ENCODE measurements at regions not wholly inside any gene's neighbourhood (a gene's known extent, or its start where the extent isn't known, plus 50 kb on each side); places are given as distances from the start of the nearest gene placed in this dataset.
A peak's percentile ranks its signal among the peaks of the same experiment; 100 is the strongest.

DNA sequence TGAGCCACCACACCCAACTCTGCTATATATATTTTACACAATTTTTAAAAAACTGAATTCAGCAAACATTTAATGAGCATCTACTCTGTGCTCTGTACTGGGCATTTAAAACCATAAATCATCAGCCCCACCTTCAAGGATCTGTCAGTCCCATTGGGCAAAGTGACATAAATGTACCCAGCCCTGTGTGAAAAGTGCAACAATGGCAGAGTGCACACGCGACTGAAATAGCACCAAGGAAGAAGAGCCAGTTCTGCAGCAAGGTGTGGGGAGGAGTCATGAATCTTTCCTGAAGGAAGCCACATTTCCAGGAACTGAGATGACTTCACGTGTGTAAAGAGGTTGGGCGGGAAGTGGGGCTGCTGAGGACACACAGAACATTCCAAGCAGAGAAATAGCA is 111.5 kb upstream of the ATP6AP2 start:
- Histone ChIP-seq H4K5ac (ENCODE audit: low read length) (no peak overlapping the region), H3K18ac (ENCODE audit: low read length) (no peak overlapping the region), H3K9ac (ENCODE audit: low read length) (no peak overlapping the region), H3K27ac (ENCODE audit: low read depth, low read length) (no peak overlapping the region), H3K23ac (ENCODE audit: low read length) (no peak overlapping the region), H2BK15ac (replicated peaks; ENCODE audit: low read depth) (no peak overlapping the region), H3K4me1 (ENCODE audit: control insufficient read depth, low read depth, low read length) (no peaks in the 10 kb centered on the region), H3K27me3 (ENCODE audit: insufficient read depth, low read length, poor library complexity) (no peaks in the 10 kb centered on the region), H2AK5ac (ENCODE audit: low read length) (no peak overlapping the region), H3K56ac (ENCODE audit: low read length) (no peak overlapping the region), H3K4me2 (ENCODE audit: low read length) (no peak overlapping the region), H4K8ac (ENCODE audit: low read depth, low read length) (no peak overlapping the region), H3K4me3 (ENCODE audit: low read length) (no peak overlapping the region), H3K79me1 (ENCODE audit: low read length) (no peaks in the 10 kb centered on the region), H2BK5ac (ENCODE audit: low read length) (no peak overlapping the region), H3K79me2 (ENCODE audit: control insufficient read depth, insufficient read depth, low read length) (no peaks in the 10 kb centered on the region), H2BK120ac (ENCODE audit: low read depth, low read length) (no peak overlapping the region), H3K4ac (ENCODE audit: low read depth, low read length) (no peak overlapping the region), H3K36me3 (ENCODE audit: control insufficient read depth, insufficient read depth, low read length) (no peaks in the 10 kb centered on the region)
- WGBS (ENCODE audit: extremely low coverage, insufficient coverage, low lambda C conversion rate), result no CpG with 5 or more reads among the region's 4 CpGs
- no peak for DNase-seq

DNA sequence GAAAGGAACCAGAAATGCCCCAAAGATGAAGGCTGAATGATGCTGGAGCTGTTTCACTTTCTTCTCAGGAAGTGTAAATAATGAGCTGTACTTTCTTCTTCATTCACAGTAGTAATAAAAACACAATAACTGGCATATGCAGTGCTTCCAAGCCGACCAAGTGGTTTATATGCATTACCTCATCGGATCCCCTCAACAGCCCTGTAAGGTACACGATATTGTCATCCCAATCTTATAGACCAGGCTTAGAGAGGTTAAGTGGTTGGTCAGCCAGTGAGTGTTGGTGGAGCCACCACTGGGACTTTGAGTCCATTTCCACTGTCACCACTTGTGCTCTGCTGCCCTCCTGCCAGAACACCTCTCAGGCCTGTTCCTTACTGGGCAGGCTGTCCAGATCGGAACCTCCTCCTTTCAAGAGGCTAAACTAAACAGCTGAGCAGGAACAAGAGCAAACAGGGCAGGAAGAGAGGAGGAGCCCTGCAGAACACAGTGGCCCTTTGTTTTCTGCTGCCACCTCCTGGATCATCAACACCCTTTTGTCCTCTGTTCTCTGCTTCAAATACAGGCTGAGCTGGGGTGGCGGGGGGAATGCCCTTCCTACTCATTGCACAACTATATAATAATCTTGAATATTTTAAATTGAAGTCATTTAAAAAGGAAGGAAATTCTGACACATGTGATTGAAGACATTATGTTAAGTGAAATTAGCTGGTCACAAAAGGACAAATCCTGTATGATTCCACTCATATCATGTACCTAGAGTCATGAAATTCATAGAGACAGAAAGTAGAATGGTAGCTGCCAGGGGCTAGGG is 112.5 kb upstream of the ATP6AP2 start:
- no peaks in the 10 kb centered on the region for H3K79me2 ChIP-seq (ENCODE audit: control insufficient read depth, insufficient read depth, low read length)
- no CpG with 5 or more reads among the region's 5 CpGs for WGBS (ENCODE audit: extremely low coverage, insufficient coverage, low lambda C conversion rate)
- DNase-seq, result peak; percentile 76

GRCh38 chrX:40467454-40467853 is 113.3 kb upstream of the ATP6AP2 start:
- Histone ChIP-seq H3K9ac (ENCODE audit: low read length) (no peak overlapping the region), H3K4me1 (ENCODE audit: control insufficient read depth, low read depth, low read length) (no peaks in the 10 kb centered on the region), H4K8ac (ENCODE audit: low read depth, low read length) (no peak overlapping the region), H3K27me3 (ENCODE audit: insufficient read depth, low read length, poor library complexity) (no peaks in the 10 kb centered on the region), H3K18ac (ENCODE audit: low read length) (no peak overlapping the region), H2AK5ac (ENCODE audit: low read length) (no peak overlapping the region), H3K4me2 (ENCODE audit: low read length) (no peak overlapping the region), H4K5ac (ENCODE audit: low read length) (no peak overlapping the region), H3K27ac (ENCODE audit: low read depth, low read length) (no peak overlapping the region), H3K23ac (ENCODE audit: low read length) (no peak overlapping the region), H2BK15ac (replicated peaks; ENCODE audit: low read depth) (no peak overlapping the region), H3K56ac (ENCODE audit: low read length) (no peak overlapping the region), H3K4me3 (ENCODE audit: low read length) (no peak overlapping the region), H3K79me1 (ENCODE audit: low read length) (no peaks in the 10 kb centered on the region), H2BK5ac (ENCODE audit: low read length) (no peak overlapping the region), H3K36me3 (ENCODE audit: control insufficient read depth, insufficient read depth, low read length) (no peaks in the 10 kb centered on the region), H2BK120ac (ENCODE audit: low read depth, low read length) (no peak overlapping the region), H3K4ac (ENCODE audit: low read depth, low read length) (no peak overlapping the region), H3K79me2 (ENCODE audit: control insufficient read depth, insufficient read depth, low read length) (no peaks in the 10 kb centered on the region)
- WGBS (ENCODE audit: extremely low coverage, insufficient coverage, low lambda C conversion rate), result no CpG with 5 or more reads among the region's 13 CpGs
- no peak for DNase-seq

More for the DNA sequence above, 112.5 kb upstream of the ATP6AP2 start:
- no peak overlapping the region for H3K4me2 ChIP-seq (ENCODE audit: low read length)
- no peak overlapping the region for H2BK5ac ChIP-seq (ENCODE audit: low read length)
- no peak overlapping the region for H3K4ac ChIP-seq (ENCODE audit: low read depth, low read length)
- no peak overlapping the region for H4K8ac ChIP-seq (ENCODE audit: low read depth, low read length)
- no peak overlapping the region for H3K9ac ChIP-seq (ENCODE audit: low read length)
- H3K4me3 ChIP-seq (ENCODE audit: low read length), result no peak overlapping the region
- H2AK5ac ChIP-seq (ENCODE audit: low read length), result no peak overlapping the region
- H3K27me3 ChIP-seq (ENCODE audit: insufficient read depth, low read length, poor library complexity), result no peaks in the 10 kb centered on the region
- no peak overlapping the region for H2BK15ac ChIP-seq (replicated peaks; ENCODE audit: low read depth)
- H3K79me1 ChIP-seq (ENCODE audit: low read length), result no peaks in the 10 kb centered on the region
- H3K4me1 ChIP-seq (ENCODE audit: control insufficient read depth, low read depth, low read length), result no peaks in the 10 kb centered on the region
- no peak overlapping the region for H2BK120ac ChIP-seq (ENCODE audit: low read depth, low read length)
- no peak overlapping the region for H4K5ac ChIP-seq (ENCODE audit: low read length)
- H3K23ac ChIP-seq (ENCODE audit: low read length), result no peak overlapping the region
- H3K56ac ChIP-seq (ENCODE audit: low read length), result no peak overlapping the region
- H3K27ac ChIP-seq (ENCODE audit: low read depth, low read length), result no peak overlapping the region
- H3K36me3 ChIP-seq (ENCODE audit: control insufficient read depth, insufficient read depth, low read length), result no peaks in the 10 kb centered on the region
- H3K18ac ChIP-seq (ENCODE audit: low read length), result no peak overlapping the region

DNA sequence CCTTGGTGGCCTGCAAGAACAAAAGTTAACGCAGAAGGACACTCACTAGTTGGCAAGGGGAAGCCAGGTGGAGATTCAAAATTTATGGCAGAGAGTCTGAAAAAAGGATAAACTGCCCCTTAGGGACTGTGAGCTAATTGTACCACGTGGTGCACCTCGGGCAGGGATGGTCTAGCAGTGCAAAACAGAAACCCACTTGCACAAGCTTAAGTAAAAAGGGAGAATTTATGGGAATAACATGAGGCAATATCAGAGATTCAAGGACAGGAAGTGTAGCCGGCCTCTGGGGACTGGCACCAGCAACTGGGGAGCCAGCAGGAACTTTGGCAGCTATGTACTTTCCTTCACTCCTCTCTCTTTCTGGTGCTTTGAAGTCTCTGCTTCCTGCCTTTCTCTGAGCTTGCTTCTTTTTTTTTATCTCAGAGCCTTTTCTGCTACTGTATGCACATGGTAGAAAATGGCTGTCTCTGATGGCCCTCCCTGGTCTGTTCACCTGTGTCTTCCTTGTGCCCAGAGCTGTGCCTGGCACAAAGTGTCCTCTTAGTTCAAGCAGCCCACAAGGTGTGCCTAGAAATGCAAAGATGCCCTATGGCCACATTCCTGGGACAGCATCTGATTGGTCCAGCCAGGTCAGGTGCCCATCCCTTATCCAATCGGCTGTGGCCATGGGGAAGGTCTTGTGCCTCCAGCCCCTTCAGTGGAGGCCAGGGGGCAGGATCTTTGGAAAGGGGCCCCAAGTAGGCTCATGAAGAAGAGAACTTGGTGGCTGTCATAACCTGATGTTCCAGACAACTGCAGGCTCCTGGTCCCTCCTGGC is 114.8 kb upstream of the ATP6AP2 start:
- Histone ChIP-seq H3K23ac (ENCODE audit: low read length) (no peak overlapping the region), H3K56ac (ENCODE audit: low read length) (no peak overlapping the region), H3K27me3 (ENCODE audit: insufficient read depth, low read length, poor library complexity) (no peaks in the 10 kb centered on the region), H2BK5ac (ENCODE audit: low read length) (no peak overlapping the region), H3K4me3 (ENCODE audit: low read length) (no peak overlapping the region), H3K36me3 (ENCODE audit: control insufficient read depth, insufficient read depth, low read length) (no peaks in the 10 kb centered on the region), H4K5ac (ENCODE audit: low read length) (no peak overlapping the region), H3K4me2 (ENCODE audit: low read length) (no peak overlapping the region), H3K18ac (ENCODE audit: low read length) (no peak overlapping the region), H3K79me2 (ENCODE audit: control insufficient read depth, insufficient read depth, low read length) (no peaks in the 10 kb centered on the region), H2BK120ac (ENCODE audit: low read depth, low read length) (no peak overlapping the region), H3K79me1 (ENCODE audit: low read length) (no peaks in the 10 kb centered on the region), H3K4me1 (ENCODE audit: control insufficient read depth, low read depth, low read length) (no peaks in the 10 kb centered on the region), H3K4ac (ENCODE audit: low read depth, low read length) (no peak overlapping the region), H2BK15ac (replicated peaks; ENCODE audit: low read depth) (no peak overlapping the region), H3K27ac (ENCODE audit: low read depth, low read length) (no peak overlapping the region), H3K9ac (ENCODE audit: low read length) (no peak overlapping the region), H4K8ac (ENCODE audit: low read depth, low read length) (no peak overlapping the region), H2AK5ac (ENCODE audit: low read length) (no peak overlapping the region)
- DNase-seq, result no peak
- WGBS (ENCODE audit: extremely low coverage, insufficient coverage, low lambda C conversion rate), result no CpG with 5 or more reads among the region's 5 CpGs

GRCh38 chrX:40462795-40463194 is 118.0 kb upstream of the ATP6AP2 start:
- no peak for DNase-seq
- no peak overlapping the region for H3K9ac ChIP-seq (ENCODE audit: low read length)
- no peak overlapping the region for H3K56ac ChIP-seq (ENCODE audit: low read length)
- H2BK5ac ChIP-seq (ENCODE audit: low read length), result no peak overlapping the region
- H2BK120ac ChIP-seq (ENCODE audit: low read depth, low read length), result no peak overlapping the region
- WGBS (ENCODE audit: extremely low coverage, insufficient coverage, low lambda C conversion rate), result no CpG with 5 or more reads among the region's 4 CpGs
- H3K4me3 ChIP-seq (ENCODE audit: low read length), result no peak overlapping the region
- H3K18ac ChIP-seq (ENCODE audit: low read length), result no peak overlapping the region
- H3K27ac ChIP-seq (ENCODE audit: low read depth, low read length), result no peak overlapping the region
- no peak overlapping the region for H4K5ac ChIP-seq (ENCODE audit: low read length)
- H3K4me1 ChIP-seq (ENCODE audit: control insufficient read depth, low read depth, low read length), result no peaks in the 10 kb centered on the region
- no peaks in the 10 kb centered on the region for H3K79me2 ChIP-seq (ENCODE audit: control insufficient read depth, insufficient read depth, low read length)
- H3K79me1 ChIP-seq (ENCODE audit: low read length), result no peaks in the 10 kb centered on the region
- no peaks in the 10 kb centered on the region for H3K36me3 ChIP-seq (ENCODE audit: control insufficient read depth, insufficient read depth, low read length)
- no peak overlapping the region for H2AK5ac ChIP-seq (ENCODE audit: low read length)
- no peak overlapping the region for H3K4me2 ChIP-seq (ENCODE audit: low read length)
- no peak overlapping the region for H3K23ac ChIP-seq (ENCODE audit: low read length)
- H2BK15ac ChIP-seq (replicated peaks; ENCODE audit: low read depth), result no peak overlapping the region
- no peaks in the 10 kb centered on the region for H3K27me3 ChIP-seq (ENCODE audit: insufficient read depth, low read length, poor library complexity)
- H4K8ac ChIP-seq (ENCODE audit: low read depth, low read length), result no peak overlapping the region
- no peak overlapping the region for H3K4ac ChIP-seq (ENCODE audit: low read depth, low read length)
